ENCODE measurements at regions not wholly inside any gene's neighbourhood (a gene's known extent, or its start where the extent isn't known, plus 50 kb on each side); places are given as distances from the start of the nearest gene placed in this dataset.

DNA sequence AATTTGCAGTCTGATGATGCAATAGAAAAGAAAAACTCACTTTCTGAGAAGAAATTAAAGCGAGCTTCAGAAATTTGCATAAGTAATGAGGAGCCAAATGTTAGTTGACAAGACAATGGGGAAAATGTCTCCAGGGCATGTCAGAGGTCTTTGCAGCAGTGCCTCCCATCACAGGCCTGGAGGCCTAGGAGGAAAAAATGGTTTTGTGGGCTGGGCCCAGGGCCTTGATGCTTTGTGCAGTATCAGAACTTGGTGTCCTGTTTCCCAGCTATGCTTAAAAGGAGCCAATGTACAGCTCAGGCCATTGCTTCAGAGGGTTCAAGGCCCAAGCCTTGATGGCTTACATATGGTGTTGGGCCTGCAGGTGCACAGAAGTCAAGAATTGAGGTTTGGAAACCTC is 298.4 kb downstream of the SMARCA2 start:
- H3K4me1 ChIP-seq (ENCODE audit: control insufficient read depth, insufficient read depth, low read length, unreplicated experiment) = no peaks in the 10 kb centered on the region
- H3K79me2 ChIP-seq (ENCODE audit: control insufficient read depth, insufficient read depth, low read length, unreplicated experiment) = no peaks in the 10 kb centered on the region
- no peak overlapping the region for H3K4me3 ChIP-seq (ENCODE audit: low read depth, low read length)
- no peak overlapping the region for H3K27ac ChIP-seq (ENCODE audit: low read depth, low read length)
- H3K36me3 ChIP-seq (ENCODE audit: insufficient read depth, low read length) = no peaks in the 10 kb centered on the region
- H2AFZ ChIP-seq (ENCODE audit: low read length, unreplicated experiment) = no peak overlapping the region
- no peaks in the 10 kb centered on the region for H3K27me3 ChIP-seq (ENCODE audit: insufficient read depth, low read length)

DNA sequence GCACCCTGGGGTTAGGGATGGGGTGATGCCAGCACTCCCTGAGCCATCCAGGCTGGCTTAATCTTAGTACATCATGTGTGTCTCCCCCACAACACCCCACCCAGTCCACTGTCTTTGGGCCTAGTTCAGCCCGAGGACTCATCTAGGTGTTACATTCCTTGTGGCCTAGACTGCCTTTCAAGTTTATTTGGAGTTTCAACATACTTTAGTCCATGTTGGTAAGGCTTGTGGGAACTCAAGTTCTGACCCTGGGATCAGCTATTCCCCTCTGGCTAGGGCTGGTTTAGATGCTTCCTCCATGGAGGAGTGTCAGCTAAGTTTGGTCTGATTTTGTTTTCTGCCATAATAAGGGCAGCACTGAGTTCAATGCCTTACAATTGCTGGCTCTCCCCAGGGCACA is 302.4 kb downstream of the SMARCA2 start:
- H3K36me3 ChIP-seq (ENCODE audit: insufficient read depth, low read length) = no peaks in the 10 kb centered on the region
- H3K27me3 ChIP-seq (ENCODE audit: insufficient read depth, low read length) = no peaks in the 10 kb centered on the region
- H2AFZ ChIP-seq (ENCODE audit: low read length, unreplicated experiment) = no peak overlapping the region
- no peak overlapping the region for H3K4me3 ChIP-seq (ENCODE audit: low read depth, low read length)
- H3K79me2 ChIP-seq (ENCODE audit: control insufficient read depth, insufficient read depth, low read length, unreplicated experiment) = no peaks in the 10 kb centered on the region
- H3K27ac ChIP-seq (ENCODE audit: low read depth, low read length) = no peak overlapping the region
- no peaks in the 10 kb centered on the region for H3K4me1 ChIP-seq (ENCODE audit: control insufficient read depth, insufficient read depth, low read length, unreplicated experiment)

DNA sequence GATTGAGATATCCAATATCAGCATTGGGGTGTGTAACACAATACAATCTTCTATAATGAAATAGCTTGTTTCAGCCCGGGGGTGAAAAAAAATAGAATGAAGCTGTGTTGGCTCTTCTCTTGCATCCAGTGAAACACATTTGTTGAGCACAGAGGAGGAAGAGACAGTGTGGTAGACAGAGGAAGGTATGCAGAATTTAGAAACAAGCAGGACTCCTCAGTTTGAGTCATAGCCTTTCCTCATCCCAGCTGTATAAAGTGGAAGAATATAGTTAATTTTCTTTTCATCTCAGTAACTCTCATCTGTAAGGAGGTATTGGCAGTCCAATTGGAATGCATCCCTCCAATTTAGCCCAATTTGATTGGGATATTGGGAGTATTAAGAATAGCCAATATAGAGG is 302.2 kb upstream of the VLDLR start:
- Histone ChIP-seq H3K36me3 (ENCODE audit: insufficient read depth, low read length) (no peaks in the 10 kb centered on the region), H3K4me3 (ENCODE audit: low read depth, low read length) (no peak overlapping the region), H3K27ac (ENCODE audit: low read depth, low read length) (no peak overlapping the region), H3K4me1 (ENCODE audit: control insufficient read depth, insufficient read depth, low read length, unreplicated experiment) (no peaks in the 10 kb centered on the region), H3K27me3 (ENCODE audit: insufficient read depth, low read length) (no peaks in the 10 kb centered on the region), H3K79me2 (ENCODE audit: control insufficient read depth, insufficient read depth, low read length, unreplicated experiment) (no peaks in the 10 kb centered on the region), H2AFZ (ENCODE audit: low read length, unreplicated experiment) (no peak overlapping the region)

DNA sequence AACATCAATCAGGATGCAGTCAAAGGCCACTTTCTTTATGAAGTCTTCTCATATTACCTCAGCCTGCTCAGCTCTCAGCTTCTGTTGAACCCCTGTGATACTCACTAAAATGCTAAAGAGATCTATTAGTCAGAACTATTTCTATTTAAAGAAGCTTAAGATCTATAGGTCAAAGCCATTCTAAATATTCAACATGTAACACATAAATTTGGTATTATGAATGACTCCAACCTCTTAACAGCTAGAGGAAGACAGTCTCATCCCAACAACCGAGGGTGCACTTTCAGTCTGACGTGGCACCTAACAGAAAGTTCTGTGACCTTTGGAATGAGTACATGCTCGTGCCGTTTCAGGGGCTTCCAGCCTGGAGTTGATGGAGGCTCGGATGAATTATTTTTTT is 301.5 kb upstream of the VLDLR start:
- Histone ChIP-seq H3K4me1 (ENCODE audit: control insufficient read depth, insufficient read depth, low read length, unreplicated experiment) (no peaks in the 10 kb centered on the region), H3K27ac (ENCODE audit: low read depth, low read length) (no peak overlapping the region), H3K79me2 (ENCODE audit: control insufficient read depth, insufficient read depth, low read length, unreplicated experiment) (no peaks in the 10 kb centered on the region), H3K36me3 (ENCODE audit: insufficient read depth, low read length) (no peaks in the 10 kb centered on the region), H3K27me3 (ENCODE audit: insufficient read depth, low read length) (no peaks in the 10 kb centered on the region), H3K4me3 (ENCODE audit: low read depth, low read length) (no peak overlapping the region), H2AFZ (ENCODE audit: low read length, unreplicated experiment) (no peak overlapping the region)

DNA sequence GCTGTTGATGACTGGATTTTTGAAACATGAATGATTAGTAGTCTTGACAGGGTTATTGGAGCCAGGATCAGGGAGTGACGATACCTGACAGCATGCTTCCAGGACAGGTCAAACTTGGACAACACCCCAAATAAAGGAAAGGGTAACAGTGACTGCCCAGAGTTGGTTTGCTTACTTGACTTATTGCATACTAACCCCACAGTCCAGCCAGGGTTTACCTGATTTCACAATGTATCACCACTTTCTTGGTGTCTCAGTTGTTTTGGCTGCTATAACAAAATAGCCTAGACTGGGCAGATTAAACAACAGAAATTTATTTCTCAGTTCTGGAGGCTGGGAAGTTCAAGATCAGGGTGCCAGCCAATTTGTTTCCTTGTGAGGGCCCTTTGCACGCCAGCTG is 301.0 kb upstream of the VLDLR start:
- H3K79me2 ChIP-seq (ENCODE audit: control insufficient read depth, insufficient read depth, low read length, unreplicated experiment) = no peaks in the 10 kb centered on the region
- no peaks in the 10 kb centered on the region for H3K27me3 ChIP-seq (ENCODE audit: insufficient read depth, low read length)
- H3K27ac ChIP-seq (ENCODE audit: low read depth, low read length) = no peak overlapping the region
- H2AFZ ChIP-seq (ENCODE audit: low read length, unreplicated experiment) = no peak overlapping the region
- no peaks in the 10 kb centered on the region for H3K36me3 ChIP-seq (ENCODE audit: insufficient read depth, low read length)
- H3K4me3 ChIP-seq (ENCODE audit: low read depth, low read length) = no peak overlapping the region
- no peaks in the 10 kb centered on the region for H3K4me1 ChIP-seq (ENCODE audit: control insufficient read depth, insufficient read depth, low read length, unreplicated experiment)

DNA sequence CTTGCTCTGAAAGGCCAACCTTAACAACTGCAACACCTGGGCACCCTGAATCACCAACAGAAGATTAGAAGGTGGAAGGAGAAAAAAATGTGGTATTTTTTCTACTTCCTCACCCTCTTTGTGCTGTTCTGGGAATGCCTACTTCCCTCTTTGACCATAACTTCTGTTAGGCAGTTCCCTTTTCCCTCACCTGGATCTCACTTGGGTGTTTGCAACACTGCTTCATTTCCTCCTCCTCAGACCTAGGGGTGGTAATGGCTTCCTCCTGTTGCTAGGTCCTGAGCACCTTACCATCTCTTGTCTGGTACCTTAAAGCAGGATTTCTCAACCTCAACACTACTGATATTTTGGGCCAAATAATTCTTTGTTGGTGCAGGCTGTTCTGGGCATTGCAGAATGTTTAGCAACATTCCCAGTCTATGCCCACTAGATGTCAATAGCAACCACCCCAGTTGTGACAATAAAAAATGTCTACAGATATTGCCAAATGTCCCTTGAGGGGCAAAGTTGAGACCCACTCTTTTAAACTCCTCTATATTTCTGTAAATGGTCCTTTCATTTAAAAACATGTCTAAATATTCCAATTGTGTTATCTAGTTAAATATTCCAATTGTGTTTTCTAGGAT is 300.0 kb upstream of the VLDLR start:
- Histone ChIP-seq H3K27ac (ENCODE audit: low read depth, low read length) (no peak overlapping the region), H3K4me3 (ENCODE audit: low read depth, low read length) (no peak overlapping the region), H3K27me3 (ENCODE audit: insufficient read depth, low read length) (no peaks in the 10 kb centered on the region), H2AFZ (ENCODE audit: low read length, unreplicated experiment) (no peak overlapping the region), H3K4me1 (ENCODE audit: control insufficient read depth, insufficient read depth, low read length, unreplicated experiment) (no peaks in the 10 kb centered on the region), H3K36me3 (ENCODE audit: insufficient read depth, low read length) (no peaks in the 10 kb centered on the region), H3K79me2 (ENCODE audit: control insufficient read depth, insufficient read depth, low read length, unreplicated experiment) (no peaks in the 10 kb centered on the region)

DNA sequence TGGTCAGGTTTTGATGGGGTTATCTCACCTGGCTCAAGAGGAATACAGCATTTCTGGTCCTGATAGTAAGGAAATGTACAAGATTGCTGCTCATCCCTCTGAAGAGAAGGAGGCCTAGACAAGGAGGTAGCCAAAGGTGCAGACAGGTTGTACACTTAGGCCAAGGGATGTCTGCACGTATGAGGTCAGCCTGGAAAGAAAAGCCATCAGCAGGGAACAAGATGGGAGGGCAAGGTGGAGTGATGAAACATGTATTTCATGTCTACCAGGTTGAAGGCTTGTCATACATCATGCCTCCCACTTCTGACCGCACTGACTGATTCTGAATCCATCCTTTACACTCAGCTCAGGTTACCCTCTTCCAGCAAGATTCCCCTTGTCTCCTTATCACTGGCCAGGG is 296.8 kb upstream of the VLDLR start:
- Histone ChIP-seq H3K4me3 (ENCODE audit: low read depth, low read length) (no peak overlapping the region), H3K79me2 (ENCODE audit: control insufficient read depth, insufficient read depth, low read length, unreplicated experiment) (no peaks in the 10 kb centered on the region), H2AFZ (ENCODE audit: low read length, unreplicated experiment) (no peak overlapping the region), H3K27me3 (ENCODE audit: insufficient read depth, low read length) (no peaks in the 10 kb centered on the region), H3K27ac (ENCODE audit: low read depth, low read length) (no peak overlapping the region), H3K4me1 (ENCODE audit: control insufficient read depth, insufficient read depth, low read length, unreplicated experiment) (no peaks in the 10 kb centered on the region), H3K36me3 (ENCODE audit: insufficient read depth, low read length) (no peaks in the 10 kb centered on the region)

DNA sequence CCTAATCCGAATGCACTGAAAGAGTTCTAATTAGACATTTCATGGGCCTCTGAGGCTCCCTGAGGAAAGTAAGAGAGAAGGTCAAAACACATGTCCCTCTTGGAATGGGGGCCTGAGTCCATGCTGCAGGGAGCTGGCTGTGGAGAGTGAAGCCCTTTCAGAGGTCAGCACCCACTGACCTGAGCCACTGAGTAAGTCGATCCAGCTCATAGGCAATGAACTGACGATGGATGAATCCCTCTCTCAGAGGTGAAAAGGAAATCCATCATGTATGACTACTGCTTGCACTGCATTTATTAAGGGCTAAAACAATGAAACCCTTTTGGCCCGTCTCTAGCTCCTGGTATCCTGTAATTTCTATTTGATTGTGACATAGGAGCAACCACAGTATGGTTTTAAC is 288.9 kb upstream of the VLDLR start:
- no peak overlapping the region for H2AFZ ChIP-seq (ENCODE audit: low read length, unreplicated experiment)
- H3K27ac ChIP-seq (ENCODE audit: low read depth, low read length) = no peak overlapping the region
- H3K4me3 ChIP-seq (ENCODE audit: low read depth, low read length) = no peak overlapping the region
- no peaks in the 10 kb centered on the region for H3K4me1 ChIP-seq (ENCODE audit: control insufficient read depth, insufficient read depth, low read length, unreplicated experiment)
- H3K79me2 ChIP-seq (ENCODE audit: control insufficient read depth, insufficient read depth, low read length, unreplicated experiment) = no peaks in the 10 kb centered on the region
- no peaks in the 10 kb centered on the region for H3K27me3 ChIP-seq (ENCODE audit: insufficient read depth, low read length)
- H3K36me3 ChIP-seq (ENCODE audit: insufficient read depth, low read length) = no peaks in the 10 kb centered on the region

DNA sequence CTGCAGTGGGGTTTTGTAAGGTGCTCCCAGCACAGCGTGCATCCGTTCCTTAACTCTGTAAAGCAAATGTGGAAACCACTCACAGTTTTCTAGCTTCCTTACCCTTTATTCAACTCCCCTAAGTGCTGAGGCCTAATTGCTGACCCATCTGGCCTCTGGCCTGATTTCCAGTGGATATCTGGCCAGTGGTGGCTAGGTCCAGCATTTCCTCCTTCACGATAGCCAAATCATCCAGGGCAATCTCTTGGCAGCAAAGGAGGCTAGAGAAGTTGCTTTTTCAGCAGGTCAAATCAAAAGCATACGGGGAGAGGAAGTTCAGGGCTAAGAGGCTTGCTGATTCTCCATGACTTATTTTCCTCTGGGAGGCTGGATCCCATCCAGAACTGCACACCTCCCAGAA is 286.3 kb upstream of the VLDLR start:
- Histone ChIP-seq H3K4me3 (ENCODE audit: low read depth, low read length) (no peak overlapping the region), H3K27ac (ENCODE audit: low read depth, low read length) (no peak overlapping the region), H2AFZ (ENCODE audit: low read length, unreplicated experiment) (no peak overlapping the region), H3K27me3 (ENCODE audit: insufficient read depth, low read length) (no peaks in the 10 kb centered on the region), H3K36me3 (ENCODE audit: insufficient read depth, low read length) (no peaks in the 10 kb centered on the region), H3K4me1 (ENCODE audit: control insufficient read depth, insufficient read depth, low read length, unreplicated experiment) (no peaks in the 10 kb centered on the region), H3K79me2 (ENCODE audit: control insufficient read depth, insufficient read depth, low read length, unreplicated experiment) (no peaks in the 10 kb centered on the region)

DNA sequence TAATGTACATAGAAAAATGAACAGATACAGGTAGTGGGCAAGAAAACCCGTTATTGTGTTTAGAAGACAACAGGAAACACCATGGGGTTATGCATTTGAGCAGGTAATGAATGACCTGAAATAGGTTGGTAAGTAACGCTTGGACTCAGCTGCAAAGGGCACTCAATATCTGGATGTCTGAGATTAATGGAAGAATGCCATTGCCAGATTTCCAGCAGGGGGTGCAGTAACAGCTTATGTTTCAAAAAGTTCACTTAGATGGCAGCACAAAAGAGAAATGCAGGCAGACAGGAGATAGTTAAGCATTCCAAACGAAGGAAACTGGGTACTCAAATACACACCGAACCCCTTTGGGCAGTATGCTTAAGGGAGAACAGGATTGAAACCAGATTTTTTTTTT is 285.5 kb upstream of the VLDLR start:
- no peak overlapping the region for H2AFZ ChIP-seq (ENCODE audit: low read length, unreplicated experiment)
- H3K79me2 ChIP-seq (ENCODE audit: control insufficient read depth, insufficient read depth, low read length, unreplicated experiment) = no peaks in the 10 kb centered on the region
- no peaks in the 10 kb centered on the region for H3K4me1 ChIP-seq (ENCODE audit: control insufficient read depth, insufficient read depth, low read length, unreplicated experiment)
- no peak overlapping the region for H3K27ac ChIP-seq (ENCODE audit: low read depth, low read length)
- no peak overlapping the region for H3K4me3 ChIP-seq (ENCODE audit: low read depth, low read length)
- no peaks in the 10 kb centered on the region for H3K27me3 ChIP-seq (ENCODE audit: insufficient read depth, low read length)
- H3K36me3 ChIP-seq (ENCODE audit: insufficient read depth, low read length) = no peaks in the 10 kb centered on the region

DNA sequence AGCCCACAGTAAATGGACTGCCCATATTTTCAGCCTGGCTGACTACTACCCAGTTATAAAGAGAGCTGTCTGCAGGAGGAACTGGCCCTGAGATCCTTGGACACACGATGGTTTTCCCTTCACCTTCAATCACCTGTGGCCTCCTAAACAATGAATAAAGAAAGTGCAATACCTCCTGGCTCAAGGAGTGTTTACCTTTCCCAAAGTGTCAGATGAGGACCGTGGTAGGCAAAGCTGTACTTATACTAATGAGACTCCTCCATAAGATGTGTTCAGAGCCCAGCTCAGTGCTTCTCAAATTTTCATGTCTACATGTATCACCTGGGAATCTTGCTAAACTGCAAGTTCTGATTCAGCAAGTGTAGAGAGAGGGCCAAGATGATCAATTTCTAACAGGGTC is 284.5 kb upstream of the VLDLR start:
- Histone ChIP-seq H2AFZ (ENCODE audit: low read length, unreplicated experiment) (no peak overlapping the region), H3K79me2 (ENCODE audit: control insufficient read depth, insufficient read depth, low read length, unreplicated experiment) (no peaks in the 10 kb centered on the region), H3K27ac (ENCODE audit: low read depth, low read length) (no peak overlapping the region), H3K36me3 (ENCODE audit: insufficient read depth, low read length) (no peaks in the 10 kb centered on the region), H3K4me3 (ENCODE audit: low read depth, low read length) (no peak overlapping the region), H3K27me3 (ENCODE audit: insufficient read depth, low read length) (no peaks in the 10 kb centered on the region), H3K4me1 (ENCODE audit: control insufficient read depth, insufficient read depth, low read length, unreplicated experiment) (no peaks in the 10 kb centered on the region)

Measured in ACC112 (cell line).